ENCODE measurements at regions not wholly inside any gene's neighbourhood (a gene's known extent, or its start where the extent isn't known, plus 50 kb on each side); places are given as distances from the start of the nearest gene placed in this dataset.

DNA sequence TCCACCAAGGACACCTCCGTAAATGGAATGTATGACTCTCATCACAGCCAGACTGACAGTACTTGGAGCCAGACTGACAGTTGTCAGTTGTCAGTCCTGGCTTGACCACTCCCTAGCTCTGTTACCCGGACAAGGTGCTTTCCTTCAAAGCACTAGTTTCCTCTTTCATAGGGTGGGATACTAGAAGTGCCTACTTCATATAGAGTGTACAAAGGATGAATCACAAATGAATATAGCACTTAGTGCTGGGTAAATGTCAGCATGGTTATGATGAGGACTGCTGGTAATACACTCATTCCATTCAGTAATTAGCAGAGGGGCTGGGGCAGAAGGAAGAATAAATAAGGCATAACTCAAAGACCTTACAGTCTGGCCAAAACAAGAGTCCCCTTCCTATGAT is 91.4 kb downstream of the ARL4C start:
- TF ChIP-seq, protein P1, sequence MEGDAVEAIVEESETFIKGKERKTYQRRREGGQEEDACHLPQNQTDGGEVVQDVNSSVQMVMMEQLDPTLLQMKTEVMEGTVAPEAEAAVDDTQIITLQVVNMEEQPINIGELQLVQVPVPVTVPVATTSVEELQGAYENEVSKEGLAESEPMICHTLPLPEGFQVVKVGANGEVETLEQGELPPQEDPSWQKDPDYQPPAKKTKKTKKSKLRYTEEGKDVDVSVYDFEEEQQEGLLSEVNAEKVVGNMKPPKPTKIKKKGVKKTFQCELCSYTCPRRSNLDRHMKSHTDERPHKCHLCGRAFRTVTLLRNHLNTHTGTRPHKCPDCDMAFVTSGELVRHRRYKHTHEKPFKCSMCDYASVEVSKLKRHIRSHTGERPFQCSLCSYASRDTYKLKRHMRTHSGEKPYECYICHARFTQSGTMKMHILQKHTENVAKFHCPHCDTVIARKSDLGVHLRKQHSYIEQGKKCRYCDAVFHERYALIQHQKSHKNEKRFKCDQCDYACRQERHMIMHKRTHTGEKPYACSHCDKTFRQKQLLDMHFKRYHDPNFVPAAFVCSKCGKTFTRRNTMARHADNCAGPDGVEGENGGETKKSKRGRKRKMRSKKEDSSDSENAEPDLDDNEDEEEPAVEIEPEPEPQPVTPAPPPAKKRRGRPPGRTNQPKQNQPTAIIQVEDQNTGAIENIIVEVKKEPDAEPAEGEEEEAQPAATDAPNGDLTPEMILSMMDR (conservative IDR thresholded peaks at IDR 0.05; ENCODE audit: low read length), result no peak
- TF ChIP-seq EZH2phosphoT487 (IDR thresholded peaks at IDR 0.05; ENCODE audit: borderline replicate concordance), result no peak

Measured in Loucy (cell line).